Stimulated activated CD4-positive, alpha-beta T cell treated with anti-CD3 and anti-CD28 coated beads, Interleukin-15, amount 100 ng/mL, for 1 hour (primary cell): ENCODE measurements at regions not wholly inside any gene's neighbourhood (a gene's known extent, or its start where the extent isn't known, plus 50 kb on each side); places are given as distances from the start of the nearest gene placed in this dataset.
A peak's percentile ranks its signal among the peaks of the same experiment; 100 is the strongest.
"Not testable (repeated sequence)": the region's sequence is repeated elsewhere in the genome, so short reads cannot be mapped to it uniquely, and the experiment has no call there.

Experiments
- DNase-seq, 2 donors: peaks; one replicate each; pipeline ENCODE4 v3.0.0-alpha.2; 2020; ENCODE audit warnings: low read depth in 1 of 2, low spot score in 1 of 2

DNA sequence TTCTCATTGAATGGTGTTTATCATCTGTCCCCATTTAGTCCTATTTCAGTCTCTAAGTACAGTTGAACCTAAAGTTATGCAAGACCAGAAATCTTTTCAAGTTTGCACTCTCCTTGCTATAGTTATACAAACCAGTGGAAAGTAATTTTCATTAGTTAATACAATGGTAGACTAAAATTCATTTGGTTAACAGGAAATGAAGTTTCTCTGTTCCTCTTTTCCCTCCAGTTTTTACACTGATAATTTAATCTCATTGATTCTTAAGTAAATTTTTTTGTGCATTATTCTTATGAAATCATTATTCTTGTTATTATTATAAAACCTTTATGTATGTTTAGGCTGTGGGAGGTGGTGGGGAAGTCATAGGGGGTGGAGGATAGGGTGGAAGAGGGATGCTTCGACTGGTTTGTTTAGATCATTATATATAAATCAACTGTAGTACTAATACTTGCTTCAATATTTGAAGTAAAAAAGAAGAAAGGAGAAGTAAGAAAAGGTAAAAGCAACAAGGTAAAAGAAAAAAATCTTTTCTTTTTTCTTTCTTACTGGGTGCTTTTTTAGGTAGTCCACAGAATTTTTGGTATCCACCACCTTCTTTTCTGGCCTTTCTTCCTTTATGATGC lies 104.1 kb downstream of the GPR85 start:
- DNase-seq = no peak

- DNase-seq = no peak
These were observed 104.7 kb downstream of the GPR85 start for GRCh38 chr7:112981966-112982365.

GRCh38 chr7:112979055-112979454 lies 107.6 kb downstream of the GPR85 start:
- not testable (repeated sequence) for DNase-seq

GRCh38 chr7:112977244-112977955 lies 109.2 kb downstream of the GPR85 start:
- not testable (repeated sequence) for DNase-seq

- no peak for DNase-seq
These were observed 115.9 kb downstream of the GPR85 start for GRCh38 chr7:112970771-112971170.

DNA sequence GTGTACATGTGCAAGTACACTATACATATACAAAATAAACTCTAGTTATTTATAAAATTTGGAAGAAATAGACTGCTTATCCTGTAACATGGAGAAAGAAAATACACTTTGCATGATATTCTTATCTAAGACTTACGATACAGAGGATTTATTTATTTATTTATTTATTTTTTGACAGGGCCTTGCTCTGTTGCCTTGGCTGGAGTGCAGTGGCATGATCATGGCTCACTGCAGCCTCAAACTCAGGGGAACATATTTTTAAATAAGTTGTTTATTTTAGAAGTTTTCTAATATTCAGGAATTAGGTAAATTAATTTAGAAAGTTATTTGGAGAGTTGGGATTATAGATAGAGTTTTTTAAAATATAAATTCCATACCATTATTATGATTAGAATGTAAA lies 116.7 kb downstream of the GPR85 start:
- DNase-seq = no peak

DNA sequence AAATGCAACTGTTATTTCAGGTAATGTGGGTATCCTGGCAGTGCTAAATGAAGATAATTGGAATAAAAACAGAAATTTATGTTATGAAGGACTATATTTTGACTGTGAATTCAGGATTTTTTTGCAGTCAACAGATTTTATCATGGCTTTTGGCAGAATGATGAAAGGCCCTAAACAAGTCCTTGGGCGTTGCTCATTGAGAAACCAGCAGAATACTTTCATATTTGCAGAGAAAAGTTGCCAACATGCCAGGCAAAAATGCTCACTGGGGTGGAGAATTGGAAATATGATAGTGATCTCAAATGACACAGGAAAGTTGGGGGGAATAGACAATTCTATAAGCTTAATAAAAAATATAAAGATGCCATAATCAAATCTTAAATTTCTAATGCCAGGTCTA lies 121.1 kb downstream of the GPR85 start:
- no peak for DNase-seq

- DNase-seq = no peak
These were observed 123.0 kb downstream of the GPR85 start for GRCh38 chr7:112963634-112964033.

GRCh38 chr7:112962815-112963214 lies 123.8 kb downstream of the GPR85 start:
- no peak for DNase-seq

DNA sequence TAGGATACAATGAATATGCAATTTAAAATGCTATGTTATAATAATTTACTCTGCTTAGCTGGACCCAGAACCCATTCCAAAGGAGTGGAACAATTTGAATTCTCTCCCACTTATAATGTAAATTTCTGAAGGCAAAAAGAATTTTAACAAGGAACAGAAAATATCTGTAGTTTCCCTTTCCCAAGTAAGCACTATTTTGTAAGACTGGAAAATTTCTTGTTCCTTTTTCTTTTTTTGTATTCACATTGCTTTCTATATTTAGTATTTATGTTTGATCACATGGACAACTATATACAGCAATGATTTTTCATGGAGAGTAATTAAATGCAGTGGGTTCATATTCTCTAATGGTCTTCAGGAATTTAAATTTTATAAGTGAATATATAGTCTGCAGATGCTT lies 127.4 kb downstream of the GPR85 start:
- DNase-seq = no peak

DNA sequence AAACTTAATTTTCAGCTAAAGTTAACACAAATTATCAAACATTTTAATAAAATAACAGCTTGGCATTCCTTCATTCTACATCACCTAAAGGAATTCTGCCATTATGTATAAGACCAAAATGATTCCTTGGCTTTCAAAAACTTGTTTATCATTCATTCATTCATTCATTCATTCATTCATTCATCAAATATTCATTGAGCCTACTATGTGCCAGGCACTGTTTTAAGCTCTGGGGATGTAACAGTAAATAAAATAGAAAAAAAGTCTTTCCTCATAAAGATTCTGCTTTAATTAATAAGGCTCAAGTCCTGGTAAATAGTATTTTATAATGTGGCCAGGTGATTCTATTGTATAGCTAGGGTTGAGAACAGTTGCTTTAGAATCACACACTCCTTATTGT lies 127.9 kb downstream of the GPR85 start:
- DNase-seq = no peak

- no peak for DNase-seq
These were observed 128.7 kb downstream of the GPR85 start for GRCh38 chr7:112957901-112958300.

DNA sequence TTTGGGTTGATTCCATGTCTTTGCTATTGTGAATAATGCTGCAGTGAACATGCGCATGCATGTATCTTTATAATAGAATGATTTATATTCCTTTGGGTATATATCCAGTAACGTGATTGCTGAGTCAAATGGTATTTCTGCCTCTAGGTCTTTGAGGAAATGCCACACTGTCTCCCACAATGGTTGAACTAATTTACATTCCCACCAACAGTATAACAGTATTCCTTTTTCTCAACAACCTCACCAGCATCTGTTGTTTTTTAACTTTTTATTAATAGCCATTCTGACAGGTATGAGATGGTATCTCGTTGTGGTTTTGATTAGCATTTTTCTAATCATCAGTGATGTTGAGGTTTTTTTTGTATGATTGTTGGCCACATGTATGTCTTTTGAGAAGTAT lies 133.6 kb downstream of the GPR85 start:
- DNase-seq = not testable (repeated sequence)

GRCh38 chr7:112951070-112951469 lies 135.6 kb downstream of the GPR85 start:
- no peak for DNase-seq

- not testable (repeated sequence) for DNase-seq
These were observed 136.9 kb downstream of the GPR85 start for GRCh38 chr7:112949682-112950081.

- no peak for DNase-seq
These were observed 140.3 kb downstream of the GPR85 start for GRCh38 chr7:112946350-112946749.

DNA sequence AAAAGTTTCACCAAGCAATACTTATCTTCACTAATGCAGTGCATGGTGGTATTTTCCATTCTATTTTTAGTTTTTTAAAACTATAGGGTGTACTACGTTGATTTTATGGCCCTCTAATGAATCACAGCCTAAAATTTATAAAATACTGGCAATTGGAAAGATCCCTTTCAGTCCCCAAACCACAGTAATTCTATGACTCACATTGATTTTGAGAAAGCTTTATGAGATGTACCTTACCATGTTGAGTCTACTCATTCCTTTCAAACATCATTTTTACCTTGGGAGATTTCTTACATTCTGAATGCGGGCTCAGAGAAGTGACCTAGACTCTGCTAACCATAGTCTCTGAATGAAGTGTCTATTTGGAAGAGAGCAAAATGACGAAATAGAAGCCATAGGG lies 141.6 kb downstream of the GPR85 start:
- DNase-seq = no peak

DNA sequence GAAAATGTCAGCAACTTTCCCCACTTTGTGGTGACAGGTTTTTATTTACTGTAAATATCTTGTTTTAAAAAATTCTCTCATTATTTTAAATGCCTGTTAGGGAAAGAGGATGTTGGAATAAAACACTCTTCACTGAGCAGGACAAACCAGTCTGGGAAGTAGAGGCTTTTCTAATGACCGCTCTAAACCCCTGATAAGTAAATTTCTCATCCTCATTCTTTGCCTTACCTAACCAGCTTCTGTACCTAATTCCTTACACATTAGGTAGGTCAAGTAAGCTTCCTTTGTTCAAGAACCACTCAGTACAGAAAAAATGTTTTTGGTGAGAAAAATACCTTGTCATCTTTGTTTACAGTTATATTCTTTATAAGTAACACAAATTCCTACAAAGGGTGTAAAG lies 143.6 kb downstream of the GPR85 start:
- DNase-seq = no peak

DNA sequence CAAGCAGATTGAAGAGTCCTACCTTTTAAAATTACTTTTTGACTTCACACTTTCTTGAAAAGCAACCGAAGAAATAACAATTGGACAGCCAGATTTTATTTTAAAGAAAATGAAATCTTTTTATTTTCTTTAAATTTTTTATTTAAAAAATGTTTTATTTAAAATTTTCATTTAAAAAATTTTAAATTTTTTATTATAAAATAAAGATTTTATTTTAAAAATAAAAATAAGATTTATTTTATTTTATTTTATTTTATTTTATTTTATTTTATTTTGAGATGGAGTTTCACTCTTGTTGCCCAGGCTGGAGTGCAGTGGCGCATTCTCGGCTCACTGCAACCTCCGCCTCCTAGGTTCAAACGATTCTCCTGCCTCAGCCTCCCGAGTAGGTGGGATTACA lies 144.5 kb downstream of the GPR85 start:
- not testable (repeated sequence) for DNase-seq

- no peak for DNase-seq
These were observed 146.3 kb downstream of the GPR85 start for GRCh38 chr7:112940314-112940732.

GRCh38 chr7:112939574-112940313 lies 146.9 kb downstream of the GPR85 start:
- peak; percentile 97 to 98 for DNase-seq

- DNase-seq = peak in 1 of 2 donors; percentile 6
These were observed 147.6 kb downstream of the GPR85 start for GRCh38 chr7:112938863-112939573.
